Posterior vena cava (tissue), 2 donors: ENCODE measurements at regions not wholly inside any gene's neighbourhood (a gene's known extent, or its start where the extent isn't known, plus 50 kb on each side); places are given as distances from the start of the nearest gene placed in this dataset.
"Not testable (repeated sequence)": the region's sequence is repeated elsewhere in the genome, so short reads cannot be mapped to it uniquely, and the experiment has no call there.

ENCODE experiments used
- DNase-seq: peaks from one replicate; pipeline ENCODE4 v3.0.0-alpha.2; 2020; ENCODE audit warnings: low spot score
- intact Hi-C, 2 donors: fragments of 100-400 bp; cut with DNase I; formaldehyde crosslinking; loops; one replicate each; pipeline versions ENCODE4 v1.14.1 to v1.14.2; 2022 to 2023
- donor health status: DM: yes; HTN: yes; CAD: no.
- donor health status: DM: yes; HTN: yes; CAD: no.

DNA sequence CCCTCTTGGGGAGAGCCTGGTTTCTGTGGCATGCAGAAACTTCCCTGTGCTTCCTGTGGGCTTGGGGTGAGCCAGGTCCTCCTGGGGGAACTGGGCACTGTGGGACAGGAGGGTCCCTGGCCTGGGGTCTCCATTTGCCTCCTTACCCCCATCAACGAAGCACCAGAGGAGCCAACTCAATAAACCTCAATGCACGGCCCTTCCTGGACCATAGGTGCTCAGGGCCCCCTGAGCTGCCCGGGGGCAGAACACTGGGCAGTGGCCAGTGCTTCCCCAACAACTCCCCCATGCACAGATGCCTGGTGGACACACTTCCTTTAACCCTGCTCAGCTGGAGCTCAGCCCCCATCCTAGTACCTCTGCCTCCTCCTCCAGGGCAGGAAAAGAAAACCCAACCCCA, 214.7 kb downstream of the POTEG start:
- DNase-seq, intact Hi-C loops: not testable (repeated sequence)

DNA sequence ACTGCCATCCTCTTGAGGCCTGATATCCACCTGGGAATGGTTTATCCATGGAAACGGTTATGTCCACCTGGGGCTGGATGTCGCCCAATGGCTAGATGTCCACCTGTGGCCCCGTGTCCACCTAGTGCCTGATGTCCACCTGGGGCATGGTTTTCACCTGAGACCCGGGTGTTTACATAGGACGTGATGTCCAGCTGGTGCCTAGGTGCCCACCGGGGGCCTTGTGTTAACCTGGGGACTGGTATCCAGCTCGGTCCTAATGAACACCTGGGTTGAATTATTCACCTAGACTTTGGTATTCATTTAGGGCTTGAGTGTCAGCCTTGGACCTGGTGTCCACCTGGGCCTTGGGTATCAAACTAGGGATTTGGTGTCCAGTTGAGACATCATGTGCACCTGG, 202.7 kb downstream of the POTEG start:
- intact Hi-C loops, DNase-seq: not testable (repeated sequence)

GRCh38 chr14:19234059-19234458, 200.1 kb downstream of the POTEG start:
- intact Hi-C loops, DNase-seq: not testable (repeated sequence)

- not testable (repeated sequence) for DNase-seq
Observed at GRCh38 chr14:19237656-19238055, 196.5 kb downstream of the POTEG start.

DNA sequence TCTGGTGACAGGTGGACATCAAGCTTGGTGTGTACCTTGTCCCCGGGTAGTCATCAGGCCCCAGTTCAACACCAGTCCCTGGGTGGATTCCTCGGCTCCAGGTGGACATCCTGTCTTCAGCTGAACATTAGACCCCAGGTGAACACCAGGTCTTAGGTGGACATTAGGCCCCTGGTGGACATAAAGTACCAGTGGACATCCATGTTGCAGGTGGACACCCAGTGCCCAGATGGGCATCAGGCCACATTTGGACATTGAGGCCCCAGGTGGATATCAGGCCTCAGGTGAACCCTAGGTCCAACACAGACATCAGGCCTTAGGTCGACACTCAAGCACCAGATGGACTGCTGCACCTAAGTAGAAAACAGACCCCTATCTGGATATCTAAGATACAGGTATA, 195.6 kb downstream of the POTEG start:
- intact Hi-C loops, DNase-seq: not testable (repeated sequence)

More at GRCh38 chr14:19237656-19238055, 196.5 kb downstream of the POTEG start:
- intact Hi-C loops = not testable (repeated sequence)

DNA sequence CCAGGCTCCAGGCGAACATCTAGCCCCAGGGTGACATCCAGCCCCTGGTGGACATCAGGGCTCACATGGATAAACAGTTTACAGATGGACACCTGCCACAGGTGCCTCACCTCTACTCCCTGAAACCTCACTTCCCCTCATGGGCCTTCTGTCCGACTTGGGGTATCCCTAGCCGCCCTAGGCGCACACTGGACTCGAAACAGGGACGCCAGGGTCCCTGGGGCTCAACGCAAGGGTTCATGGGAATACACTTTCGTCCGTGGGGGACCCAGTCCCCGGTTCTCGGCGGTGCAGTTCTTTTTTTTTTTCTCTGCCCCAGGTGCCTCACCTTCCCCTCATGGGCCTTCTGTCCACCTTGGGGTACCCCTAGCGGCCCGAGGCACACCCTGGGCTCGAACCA, 194.2 kb downstream of the POTEG start:
- DNase-seq = not testable (repeated sequence)

GRCh38 chr14:19240387-19240786, 193.8 kb downstream of the POTEG start:
- DNase-seq, intact Hi-C loops: not testable (repeated sequence)

More for the DNA sequence above, 194.2 kb downstream of the POTEG start:
- intact Hi-C loops = not testable (repeated sequence)

GRCh38 chr14:19241451-19241850, 192.7 kb downstream of the POTEG start:
- DNase-seq = peak; percentile 40
- intact Hi-C loops = not testable (repeated sequence)

- DNase-seq, intact Hi-C loops: not testable (repeated sequence)
Observed at GRCh38 chr14:19242529-19242928, 191.6 kb downstream of the POTEG start.

DNA sequence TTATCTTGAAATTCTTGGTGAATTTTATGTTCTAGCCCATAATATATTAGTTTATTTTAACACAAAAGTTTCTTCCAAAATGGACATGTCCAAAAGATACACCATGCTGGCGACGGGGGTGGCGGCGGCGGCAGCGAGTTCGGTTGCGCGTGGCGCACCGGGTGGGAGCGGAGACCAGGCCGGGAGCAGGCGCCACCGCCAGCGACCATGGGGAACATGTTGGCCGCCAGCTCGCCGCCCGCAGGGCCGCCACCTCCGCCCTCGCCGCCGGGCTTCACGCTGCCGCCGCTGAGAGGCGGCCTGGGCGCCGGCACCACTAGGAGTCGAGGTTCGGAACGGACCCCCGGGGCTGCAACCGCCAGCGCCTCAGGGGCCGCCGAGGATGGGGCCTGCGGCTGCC, 167.2 kb downstream of the POTEG start:
- intact Hi-C loops, DNase-seq: not testable (repeated sequence)

DNA sequence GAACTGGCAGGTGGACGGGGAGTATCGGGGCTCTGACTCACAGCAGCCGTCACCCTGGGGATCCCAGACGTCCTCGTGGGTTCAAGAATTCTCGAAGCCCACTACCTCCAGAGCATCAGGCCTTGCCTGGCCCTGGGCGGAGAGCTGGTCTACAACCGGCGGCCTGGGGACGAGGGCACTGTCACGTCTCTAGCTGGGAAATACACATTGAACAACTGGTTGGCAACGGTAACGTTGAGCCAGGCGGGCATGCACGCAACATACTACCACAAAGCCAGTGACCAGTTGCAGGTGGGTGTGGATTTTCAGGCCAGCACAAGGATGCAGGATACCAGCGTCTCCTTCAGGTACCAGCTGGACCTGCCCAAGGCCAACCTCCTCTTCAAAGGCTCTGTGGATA, 166.5 kb downstream of the POTEG start:
- DNase-seq = peak; percentile 79
- intact Hi-C loops = not testable (repeated sequence)

DNA sequence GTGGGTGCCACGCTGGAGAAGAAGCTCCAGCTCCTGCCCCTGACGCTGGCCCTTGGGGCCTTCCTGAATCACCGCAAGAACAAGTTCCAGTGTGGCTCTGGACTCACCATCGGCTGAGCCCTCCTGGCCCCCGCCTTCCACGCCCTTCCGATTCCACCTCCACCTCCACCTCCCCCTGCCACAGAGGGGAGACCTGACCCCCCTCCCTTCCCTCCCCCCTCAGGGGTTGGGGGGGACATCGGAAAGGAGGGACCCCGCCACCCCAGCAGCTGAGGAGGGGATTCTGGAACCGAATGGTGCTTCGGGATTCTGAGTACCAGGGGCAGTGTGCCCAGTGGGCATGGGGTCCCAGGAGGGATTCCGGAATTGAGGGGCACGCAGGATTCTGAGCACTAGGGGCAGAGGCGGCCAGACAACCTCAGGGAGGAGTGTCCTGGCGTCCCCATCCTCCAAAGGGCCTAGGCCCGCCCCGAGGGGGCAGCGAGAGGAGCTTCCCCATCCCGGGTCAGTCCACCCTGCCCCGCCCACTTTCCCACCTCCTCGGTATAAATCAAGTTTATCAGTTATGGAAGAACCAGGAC, 166.0 kb downstream of the POTEG start:
- DNase-seq, intact Hi-C loops: not testable (repeated sequence)

DNA sequence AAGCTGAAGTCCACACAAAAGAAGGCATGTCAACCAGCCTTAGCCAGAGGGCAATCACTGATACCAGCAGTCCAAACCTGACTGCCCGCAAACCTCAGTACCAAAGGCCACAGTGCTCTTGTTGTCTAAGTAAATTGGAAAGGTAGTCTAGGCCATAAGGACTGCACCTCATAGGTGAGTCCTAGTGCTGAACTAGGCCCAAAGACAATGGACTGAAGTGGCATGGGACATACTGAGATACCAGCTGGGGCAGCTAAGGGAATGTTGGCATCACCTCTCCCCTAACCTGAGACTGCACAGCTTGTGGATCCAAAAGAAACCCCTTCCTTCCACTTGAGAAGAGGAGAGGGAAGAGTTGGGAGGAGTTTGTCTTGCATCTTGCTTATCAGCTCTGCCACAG, 161.9 kb downstream of the POTEG start:
- intact Hi-C loops, DNase-seq: not testable (repeated sequence)

- intact Hi-C loops, DNase-seq: not testable (repeated sequence)
Observed at GRCh38 chr14:19289669-19290068, 144.5 kb downstream of the POTEG start.

GRCh38 chr14:19300243-19300642, 133.9 kb downstream of the POTEG start:
- intact Hi-C loops, DNase-seq: not testable (repeated sequence)

GRCh38 chr14:19300838-19301237, 133.3 kb downstream of the POTEG start:
- DNase-seq, intact Hi-C loops: not testable (repeated sequence)

DNA sequence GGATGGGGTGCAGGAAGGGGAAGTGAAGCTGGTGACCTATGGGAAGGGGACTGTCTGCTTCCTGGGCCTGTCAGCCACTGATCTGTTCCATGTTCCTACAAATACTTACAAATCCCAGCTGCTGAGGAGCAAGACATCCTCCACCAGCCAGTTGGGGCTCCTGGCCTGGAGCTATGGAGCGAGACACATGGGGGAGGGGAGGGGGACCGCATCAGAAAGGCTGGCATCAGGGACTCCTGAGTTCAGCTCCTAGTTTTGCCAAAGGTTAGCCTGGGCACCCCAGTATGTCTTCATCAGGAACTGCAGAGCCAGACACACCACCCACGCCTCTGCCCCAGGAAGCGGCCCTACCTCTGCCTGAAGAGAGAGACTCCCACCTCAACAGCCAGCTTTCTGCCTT, 130.3 kb downstream of the POTEG start:
- DNase-seq, intact Hi-C loops: not testable (repeated sequence)

DNA sequence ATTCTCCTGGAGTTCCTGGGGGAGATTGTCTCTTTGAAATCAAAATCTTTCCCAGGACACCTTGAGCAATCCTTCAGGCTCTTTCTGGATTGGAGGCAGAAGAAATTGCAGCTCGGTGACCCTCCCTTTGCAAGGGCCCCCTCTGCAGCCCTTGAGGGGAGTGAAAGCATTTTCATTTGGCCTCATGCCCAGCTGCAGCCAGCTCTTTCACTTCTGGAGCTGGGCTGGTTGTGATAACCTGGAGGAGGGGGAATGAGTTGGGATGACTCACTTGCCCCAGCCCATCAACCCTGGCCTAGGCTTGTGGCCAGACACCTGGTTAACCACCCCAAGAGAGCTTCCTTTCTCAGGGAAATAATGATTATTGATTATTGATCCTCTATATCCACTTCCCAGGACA, 129.7 kb downstream of the POTEG start:
- intact Hi-C loops = not testable (repeated sequence)

GRCh38 chr14:19304918-19305317, 129.2 kb downstream of the POTEG start:
- intact Hi-C loops, DNase-seq: not testable (repeated sequence)

More for the DNA sequence above, 129.7 kb downstream of the POTEG start:
- not testable (repeated sequence) for DNase-seq

DNA sequence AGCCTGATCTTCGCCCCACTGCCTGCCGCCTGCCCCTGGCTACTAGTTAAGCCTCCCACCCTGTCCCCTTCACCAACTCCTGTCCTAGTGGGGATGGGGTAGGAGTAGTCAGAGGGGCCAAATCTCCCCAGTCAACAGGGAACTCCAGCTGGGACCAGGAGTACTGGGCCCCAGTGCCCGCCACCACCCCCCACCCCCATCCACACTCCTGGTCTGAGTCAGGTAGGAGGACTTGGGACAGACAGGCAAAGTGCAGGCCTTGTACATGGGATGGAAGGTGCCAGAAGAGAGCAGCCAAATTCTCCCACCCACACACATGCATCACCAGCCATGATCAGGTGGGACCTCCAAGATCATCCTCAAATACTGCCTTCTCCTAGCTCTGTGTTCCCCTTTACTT, 128.4 kb downstream of the POTEG start:
- peak; percentile 46 for DNase-seq
- intact Hi-C loops = not testable (repeated sequence)

DNA sequence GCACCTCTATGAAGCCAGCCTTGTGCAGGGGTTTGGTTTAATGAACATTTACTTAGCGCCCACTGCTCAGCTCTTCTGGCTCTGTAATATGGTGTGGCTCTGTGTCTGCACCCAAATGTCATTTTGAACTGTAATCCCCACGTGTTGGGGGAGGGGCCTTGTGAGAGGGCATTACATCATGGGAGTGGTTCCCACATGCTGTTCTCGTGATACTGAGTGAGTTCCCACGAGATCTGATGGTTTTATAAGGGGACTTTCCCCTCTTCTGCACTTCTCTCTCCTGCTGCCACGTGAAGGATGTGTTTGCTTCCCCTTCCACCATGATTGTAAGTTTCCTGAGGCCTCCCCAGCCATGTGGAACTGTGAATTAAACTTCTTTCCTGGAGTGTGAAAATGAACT, 127.7 kb downstream of the POTEG start:
- intact Hi-C loops, DNase-seq: not testable (repeated sequence)
